Osteocyte (in vitro differentiated cells): ENCODE measurements at regions not wholly inside any gene's neighbourhood (a gene's known extent, or its start where the extent isn't known, plus 50 kb on each side); places are given as distances from the start of the nearest gene placed in this dataset.

Experiments used
- DNase-seq: peaks from one replicate; pipeline ENCODE4 v3.0.0; 2021; ENCODE audit warnings: mixed read lengths; ENCODE audit not compliant: unreplicated experiment; ENCODE audit errors: extremely low spot score
- H3K27ac Mint-ChIP-seq: one replicate; pipeline ENCODE4 v1.8.0; 2021; ENCODE audit warnings: mild to moderate bottlenecking, mixed read lengths; ENCODE audit not compliant: unreplicated experiment
- H3K27me3 Mint-ChIP-seq: one replicate; pipeline ENCODE4 v1.8.0; 2021; ENCODE audit warnings: mixed read lengths; ENCODE audit not compliant: unreplicated experiment
- H3K36me3 Mint-ChIP-seq: one replicate; pipeline ENCODE4 v1.8.0; 2021; ENCODE audit warnings: mixed read lengths; ENCODE audit not compliant: unreplicated experiment
- H3K4me1 Mint-ChIP-seq: one replicate; pipeline ENCODE4 v1.8.0; 2021; ENCODE audit warnings: mixed read lengths; ENCODE audit not compliant: unreplicated experiment
- H3K4me3 Mint-ChIP-seq: one replicate; pipeline ENCODE4 v1.8.0; 2021; ENCODE audit warnings: mild to moderate bottlenecking, moderate library complexity, mixed read lengths; ENCODE audit not compliant: unreplicated experiment
- H3K9me3 Mint-ChIP-seq: one replicate; pipeline ENCODE4 v1.8.0; 2021; ENCODE audit warnings: mixed read lengths; ENCODE audit not compliant: unreplicated experiment
- CTCF ChIP-seq: fragments of 200-600 bp; sonication (generic); IDR thresholded peaks from 2 replicates; pipeline ENCODE4 v1.5.0; 2021; ENCODE audit warnings: antibody characterized with exemption, mild to moderate bottlenecking, moderate library complexity

DNA sequence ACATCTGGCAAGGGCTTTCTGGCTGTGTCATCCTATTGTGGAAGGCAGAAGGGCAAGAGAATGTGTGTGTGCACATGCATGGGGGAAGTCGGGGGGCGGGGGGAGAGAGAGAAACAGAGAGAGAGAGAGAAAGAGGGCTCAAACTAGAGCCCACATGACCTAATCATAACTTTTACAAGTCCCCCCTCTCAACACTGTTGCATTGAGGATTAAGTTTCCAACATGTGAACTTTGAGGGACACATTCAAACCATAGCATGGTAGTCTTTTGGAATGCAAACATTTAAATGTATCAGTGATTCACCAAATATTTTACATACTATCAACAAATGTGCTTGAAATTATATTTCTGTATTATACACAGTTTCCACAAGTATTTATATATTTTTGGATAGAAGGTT is 655.4 kb upstream of the B3GALT2 start:
- no peak overlapping the region for H3K27ac Mint-ChIP-seq
- H3K9me3 Mint-ChIP-seq = peaks cover 3% of the 10 kb centered on the region
- no peak overlapping the region for H3K4me3 Mint-ChIP-seq
- H3K36me3 Mint-ChIP-seq = no peaks in the 10 kb centered on the region
- DNase-seq = no peak
- H3K4me1 Mint-ChIP-seq = no peaks in the 10 kb centered on the region
- no peak for TF ChIP-seq CTCF
- H3K27me3 Mint-ChIP-seq = no peaks in the 10 kb centered on the region

- DNase-seq = no peak
- Mint-ChIP-seq H3K4me3 (no peak overlapping the region), H3K9me3 (peaks cover 40% of the 10 kb centered on the region), H3K27ac (no peak overlapping the region), H3K27me3 (no peaks in the 10 kb centered on the region), H3K4me1 (no peaks in the 10 kb centered on the region), H3K36me3 (peaks cover 4% of the 10 kb centered on the region)
- no peak for TF ChIP-seq CTCF
Observed at GRCh38 chr1:193831465-193831864, 645.1 kb upstream of the B3GALT2 start.

- Mint-ChIP-seq H3K4me1 (peaks cover 6% of the 10 kb centered on the region), H3K9me3 (peaks cover 50% of the 10 kb centered on the region), H3K27ac (no peak overlapping the region), H3K4me3 (no peak overlapping the region), H3K36me3 (peaks cover 4% of the 10 kb centered on the region), H3K27me3 (no peaks in the 10 kb centered on the region)
- TF ChIP-seq CTCF = no peak
- DNase-seq = no peak
Observed at GRCh38 chr1:193827516-193827915, 641.1 kb upstream of the B3GALT2 start.

DNA sequence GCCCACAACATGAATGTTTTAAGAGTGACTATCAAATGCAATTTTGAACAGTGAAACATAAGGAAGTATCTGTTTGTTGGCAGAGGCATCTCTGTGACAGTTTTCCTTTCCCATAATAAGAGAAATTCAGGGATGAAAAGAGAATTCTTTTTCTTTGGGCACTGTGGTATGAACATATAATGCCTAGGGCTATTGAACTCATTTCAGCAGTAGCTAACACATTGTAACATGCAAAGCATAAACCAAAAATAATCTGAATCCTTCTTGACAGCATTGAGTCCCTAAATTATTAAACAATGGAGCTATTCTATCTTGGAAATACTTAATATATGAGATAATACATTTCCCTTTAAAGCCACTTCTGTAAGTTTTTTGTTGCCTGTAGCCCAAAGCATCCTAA is 633.0 kb upstream of the B3GALT2 start:
- DNase-seq = no peak
- TF ChIP-seq CTCF = no peak
- Mint-ChIP-seq H3K9me3 (peaks cover 29% of the 10 kb centered on the region), H3K27ac (no peak overlapping the region), H3K27me3 (no peaks in the 10 kb centered on the region), H3K4me1 (peaks cover 2% of the 10 kb centered on the region), H3K4me3 (no peak overlapping the region), H3K36me3 (no peaks in the 10 kb centered on the region)

- H3K9me3 Mint-ChIP-seq = peaks cover 3% of the 10 kb centered on the region
- H3K27ac Mint-ChIP-seq = no peak overlapping the region
- no peaks in the 10 kb centered on the region for H3K27me3 Mint-ChIP-seq
- no peak for DNase-seq
- no peak for TF ChIP-seq CTCF
- H3K4me1 Mint-ChIP-seq = no peaks in the 10 kb centered on the region
- H3K36me3 Mint-ChIP-seq = no peaks in the 10 kb centered on the region
- no peak overlapping the region for H3K4me3 Mint-ChIP-seq
Observed at GRCh38 chr1:193807208-193807607, 620.8 kb upstream of the B3GALT2 start.
